ENCODE measurements at regions not wholly inside any gene's neighbourhood (a gene's known extent, or its start where the extent isn't known, plus 50 kb on each side); places are given as distances from the start of the nearest gene placed in this dataset.

DNA sequence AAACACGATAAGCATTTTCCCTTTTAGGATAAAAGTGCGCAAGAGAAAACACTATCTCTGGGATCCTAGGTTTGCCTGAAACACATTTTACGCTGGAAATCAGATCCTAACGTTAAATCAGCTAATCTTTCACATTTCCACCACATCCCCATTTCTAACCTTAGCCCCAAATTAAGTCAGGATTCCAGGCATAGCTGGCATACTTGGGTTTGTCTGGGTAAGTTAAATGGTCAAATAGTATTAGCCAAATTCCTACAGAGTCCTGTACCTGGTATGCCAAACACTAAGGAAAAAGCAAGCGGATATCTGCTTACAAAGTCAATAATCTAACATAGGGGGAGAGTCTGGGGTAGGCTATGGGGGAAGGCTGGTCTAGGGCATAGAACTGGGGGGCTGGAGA is 557.4 kb upstream of the ZFHX3 start:
- TF ChIP-seq, protein P1, sequence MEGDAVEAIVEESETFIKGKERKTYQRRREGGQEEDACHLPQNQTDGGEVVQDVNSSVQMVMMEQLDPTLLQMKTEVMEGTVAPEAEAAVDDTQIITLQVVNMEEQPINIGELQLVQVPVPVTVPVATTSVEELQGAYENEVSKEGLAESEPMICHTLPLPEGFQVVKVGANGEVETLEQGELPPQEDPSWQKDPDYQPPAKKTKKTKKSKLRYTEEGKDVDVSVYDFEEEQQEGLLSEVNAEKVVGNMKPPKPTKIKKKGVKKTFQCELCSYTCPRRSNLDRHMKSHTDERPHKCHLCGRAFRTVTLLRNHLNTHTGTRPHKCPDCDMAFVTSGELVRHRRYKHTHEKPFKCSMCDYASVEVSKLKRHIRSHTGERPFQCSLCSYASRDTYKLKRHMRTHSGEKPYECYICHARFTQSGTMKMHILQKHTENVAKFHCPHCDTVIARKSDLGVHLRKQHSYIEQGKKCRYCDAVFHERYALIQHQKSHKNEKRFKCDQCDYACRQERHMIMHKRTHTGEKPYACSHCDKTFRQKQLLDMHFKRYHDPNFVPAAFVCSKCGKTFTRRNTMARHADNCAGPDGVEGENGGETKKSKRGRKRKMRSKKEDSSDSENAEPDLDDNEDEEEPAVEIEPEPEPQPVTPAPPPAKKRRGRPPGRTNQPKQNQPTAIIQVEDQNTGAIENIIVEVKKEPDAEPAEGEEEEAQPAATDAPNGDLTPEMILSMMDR (IDR thresholded peaks at IDR 0.05; ENCODE audit: low read length): no peak
- TF ChIP-seq EZH2 (IDR thresholded peaks at IDR 0.05; ENCODE audit: borderline replicate concordance, low read length): no peak
